ENCODE measurements at regions not wholly inside any gene's neighbourhood (a gene's known extent, or its start where the extent isn't known, plus 50 kb on each side); places are given as distances from the start of the nearest gene placed in this dataset.

DNA sequence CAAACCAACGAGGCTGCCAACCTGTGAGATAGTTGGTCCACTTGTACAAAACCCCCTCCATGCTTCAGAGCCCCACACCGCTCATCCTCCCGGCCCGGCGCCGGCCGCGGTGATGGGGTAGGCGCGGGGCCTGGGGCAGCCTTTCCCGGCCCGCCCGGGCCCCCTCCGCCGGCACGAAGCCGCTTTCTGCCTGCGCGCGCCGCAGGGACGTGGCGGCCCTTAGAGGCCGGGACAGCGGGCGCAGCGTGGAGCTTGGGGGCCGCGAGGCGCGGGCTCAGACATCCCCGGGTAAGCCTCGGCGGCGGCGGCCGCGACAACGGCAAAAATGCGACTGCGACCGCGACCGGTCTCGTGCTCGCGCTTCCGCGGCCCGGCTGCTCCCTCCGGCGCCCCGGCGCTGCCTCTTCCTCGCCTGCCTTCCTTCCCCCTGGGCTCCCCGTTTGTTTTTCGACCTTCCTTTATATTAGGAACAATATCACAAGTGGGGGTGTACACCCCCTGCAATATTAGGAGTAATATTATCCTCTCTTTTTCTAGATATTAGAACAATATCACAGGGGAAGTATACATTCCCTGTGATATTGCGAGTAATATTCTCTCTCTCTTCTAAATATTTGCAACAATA lies 53.9 kb upstream of the CEACAM21 start:
- peak overlapping the region; percentile 79 for H3K4me3 Mint-ChIP-seq (ENCODE audit: unreplicated experiment)
- H3K4me1 Mint-ChIP-seq (ENCODE audit: unreplicated experiment), result peaks cover 10% of the 10 kb centered on the region
- TF ChIP-seq, protein P1, sequence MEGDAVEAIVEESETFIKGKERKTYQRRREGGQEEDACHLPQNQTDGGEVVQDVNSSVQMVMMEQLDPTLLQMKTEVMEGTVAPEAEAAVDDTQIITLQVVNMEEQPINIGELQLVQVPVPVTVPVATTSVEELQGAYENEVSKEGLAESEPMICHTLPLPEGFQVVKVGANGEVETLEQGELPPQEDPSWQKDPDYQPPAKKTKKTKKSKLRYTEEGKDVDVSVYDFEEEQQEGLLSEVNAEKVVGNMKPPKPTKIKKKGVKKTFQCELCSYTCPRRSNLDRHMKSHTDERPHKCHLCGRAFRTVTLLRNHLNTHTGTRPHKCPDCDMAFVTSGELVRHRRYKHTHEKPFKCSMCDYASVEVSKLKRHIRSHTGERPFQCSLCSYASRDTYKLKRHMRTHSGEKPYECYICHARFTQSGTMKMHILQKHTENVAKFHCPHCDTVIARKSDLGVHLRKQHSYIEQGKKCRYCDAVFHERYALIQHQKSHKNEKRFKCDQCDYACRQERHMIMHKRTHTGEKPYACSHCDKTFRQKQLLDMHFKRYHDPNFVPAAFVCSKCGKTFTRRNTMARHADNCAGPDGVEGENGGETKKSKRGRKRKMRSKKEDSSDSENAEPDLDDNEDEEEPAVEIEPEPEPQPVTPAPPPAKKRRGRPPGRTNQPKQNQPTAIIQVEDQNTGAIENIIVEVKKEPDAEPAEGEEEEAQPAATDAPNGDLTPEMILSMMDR (IDR thresholded peaks at IDR 0.05; ENCODE audit: unreplicated experiment), result no peak
- H3K36me3 Mint-ChIP-seq (ENCODE audit: low read depth, unreplicated experiment), result no peaks in the 10 kb centered on the region
- no peaks in the 10 kb centered on the region for H3K9me3 Mint-ChIP-seq (ENCODE audit: unreplicated experiment)
- peak overlapping the region; percentile 42 for H3K27ac Mint-ChIP-seq (ENCODE audit: unreplicated experiment)
- H3K27me3 Mint-ChIP-seq (ENCODE audit: unreplicated experiment), result peaks cover 7% of the 10 kb centered on the region
- DNase-seq (ENCODE audit: low spot score), result peak; percentile 28

DNA sequence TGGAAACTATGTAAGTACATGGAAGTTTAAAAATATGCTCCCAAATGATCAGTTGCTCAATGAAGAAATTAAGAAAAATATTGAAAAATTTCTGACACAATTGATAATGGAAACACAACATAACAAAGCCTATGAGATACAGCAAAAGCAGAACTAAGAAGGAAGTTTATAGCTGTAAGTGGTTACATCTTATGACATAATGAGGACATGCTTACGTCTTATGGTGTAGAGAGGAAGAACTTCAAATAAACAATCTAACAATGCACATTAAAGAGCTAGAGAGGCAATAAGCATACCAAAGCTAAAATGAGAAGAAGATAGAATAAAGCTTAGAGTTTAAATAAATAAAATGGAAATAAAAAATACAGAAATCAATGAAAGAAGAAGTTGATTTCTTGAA lies 50.0 kb upstream of the CEACAM21 start:
- Mint-ChIP-seq H3K4me1 (ENCODE audit: unreplicated experiment) (peaks cover 39% of the 10 kb centered on the region), H3K4me3 (ENCODE audit: unreplicated experiment) (no peak overlapping the region), H3K27ac (ENCODE audit: unreplicated experiment) (no peak overlapping the region), H3K36me3 (ENCODE audit: low read depth, unreplicated experiment) (peaks cover 20% of the 10 kb centered on the region), H3K27me3 (ENCODE audit: unreplicated experiment) (peaks cover 8% of the 10 kb centered on the region), H3K9me3 (ENCODE audit: unreplicated experiment) (peaks cover 4% of the 10 kb centered on the region)
- DNase-seq (ENCODE audit: low spot score), result no peak
- TF ChIP-seq, protein P1 (IDR thresholded peaks at IDR 0.05; ENCODE audit: unreplicated experiment), result no peak

Data from endothelial cell (in vitro differentiated cells).